ENCODE measurements at regions not wholly inside any gene's neighbourhood (a gene's known extent, or its start where the extent isn't known, plus 50 kb on each side); places are given as distances from the start of the nearest gene placed in this dataset.
"Not testable (repeated sequence)": the region's sequence is repeated elsewhere in the genome, so short reads cannot be mapped to it uniquely, and the experiment has no call there.

DNA sequence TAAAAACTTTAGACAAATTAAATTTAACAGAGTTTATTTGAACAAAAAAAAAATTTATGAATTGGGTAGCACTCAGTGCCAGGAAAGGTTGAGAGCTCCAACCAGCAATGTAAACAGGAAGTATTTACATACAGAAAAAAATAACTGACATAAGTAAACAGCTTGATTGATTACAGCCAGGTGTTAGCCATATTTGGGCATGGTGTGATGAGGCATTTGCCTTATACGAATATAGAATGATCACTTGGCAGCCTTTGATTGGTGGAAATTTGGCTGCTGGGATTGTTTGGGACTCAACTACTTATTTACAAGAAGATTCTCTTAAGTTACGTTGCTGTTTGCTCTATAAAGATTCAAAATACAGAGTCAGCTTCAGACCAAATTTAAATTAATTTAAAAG, 172.0 kb downstream of the ADAM29 start:
- ATAC-seq (replicated peaks): no peak

DNA sequence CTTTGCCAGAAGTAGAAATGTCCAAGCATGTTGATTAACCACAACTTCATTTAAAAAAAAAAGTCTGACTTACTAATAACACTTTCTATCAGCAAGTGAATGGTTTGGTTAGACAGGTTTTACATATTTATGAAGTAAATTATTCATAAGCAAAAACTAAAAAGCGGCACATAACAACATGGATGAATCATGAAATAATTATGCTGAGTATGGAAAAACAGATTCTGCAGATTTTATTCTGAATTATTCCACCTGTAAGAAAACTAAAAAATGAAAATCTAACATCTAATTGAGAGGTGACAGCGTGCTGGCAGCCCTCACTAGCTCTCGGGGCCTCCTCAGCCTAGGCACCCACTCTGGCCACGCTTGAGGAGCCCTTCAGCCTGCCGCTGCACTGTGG, 173.5 kb downstream of the ADAM29 start:
- H3K27me3 Mint-ChIP-seq: no peaks in the 10 kb centered on the region
- H3K4me3 Mint-ChIP-seq: no peak overlapping the region
- peaks cover 7% of the 10 kb centered on the region in 2 donors for H3K9me3 Mint-ChIP-seq
- no peak overlapping the region for H3K27ac Mint-ChIP-seq
- DNase-seq (no peak), ATAC-seq (replicated peaks) (no peak)
- no peaks in the 10 kb centered on the region for H3K4me1 Mint-ChIP-seq
- H3K36me3 Mint-ChIP-seq: no peaks in the 10 kb centered on the region

More for the DNA sequence above, 172.0 kb downstream of the ADAM29 start:
- H3K27ac Mint-ChIP-seq: no peak overlapping the region
- H3K27me3 Mint-ChIP-seq: no peaks in the 10 kb centered on the region
- no peaks in the 10 kb centered on the region for H3K36me3 Mint-ChIP-seq
- no peak for DNase-seq
- no peak overlapping the region for H3K4me3 Mint-ChIP-seq
- H3K4me1 Mint-ChIP-seq: no peaks in the 10 kb centered on the region
- peaks cover 5 to 9% of the 10 kb centered on the region in 2 donors for H3K9me3 Mint-ChIP-seq

DNA sequence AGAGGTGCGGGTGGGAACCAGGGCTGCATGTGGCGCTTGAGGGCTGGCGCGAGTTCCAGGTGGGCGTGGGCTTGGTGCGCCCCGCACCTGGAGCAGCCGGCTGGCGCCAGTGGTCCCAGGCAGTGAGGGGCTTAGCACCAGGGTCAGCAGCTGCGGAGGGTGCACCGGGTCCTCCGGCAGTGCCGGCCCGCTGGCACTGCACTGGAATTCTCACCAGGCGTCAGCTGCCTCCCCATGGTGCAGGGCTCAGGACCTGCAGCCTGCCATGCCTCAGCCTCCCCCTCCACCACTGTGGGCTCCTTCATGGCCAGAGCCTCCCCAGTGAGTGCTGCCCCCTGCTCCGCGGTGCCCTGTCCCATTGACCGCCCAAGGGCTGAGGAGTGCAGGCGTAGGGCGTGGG, 174.0 kb downstream of the ADAM29 start:
- H3K4me1 Mint-ChIP-seq: no peaks in the 10 kb centered on the region
- no peaks in the 10 kb centered on the region for H3K36me3 Mint-ChIP-seq
- no peak overlapping the region for H3K27ac Mint-ChIP-seq
- no peak overlapping the region for H3K4me3 Mint-ChIP-seq
- ATAC-seq (replicated peaks) (no peak), DNase-seq (no peak)
- peaks cover 5 to 7% of the 10 kb centered on the region in 2 donors for H3K9me3 Mint-ChIP-seq
- no peaks in the 10 kb centered on the region for H3K27me3 Mint-ChIP-seq

DNA sequence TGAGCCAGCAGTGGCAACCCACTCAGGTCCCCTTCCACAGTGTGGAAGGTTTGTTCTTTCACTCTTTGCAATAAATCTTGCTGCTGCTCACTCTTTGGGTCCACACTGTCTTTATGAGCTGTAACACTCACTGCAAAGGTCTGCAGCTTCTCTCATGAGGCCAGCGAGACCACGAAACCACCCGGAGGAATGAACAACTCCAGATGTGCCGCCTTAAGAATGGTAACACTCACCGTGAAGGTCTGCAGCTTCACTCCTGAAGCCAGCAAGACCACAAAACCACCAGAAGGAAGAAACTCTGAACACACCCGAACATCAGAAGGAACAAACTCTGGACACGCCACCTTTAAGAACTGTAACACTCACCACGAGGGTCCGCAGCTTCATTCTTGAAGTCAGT, 174.9 kb downstream of the ADAM29 start:
- H3K27me3 Mint-ChIP-seq; H3K36me3 Mint-ChIP-seq; ATAC-seq (replicated peaks); H3K27ac Mint-ChIP-seq; DNase-seq; H3K9me3 Mint-ChIP-seq; H3K4me1 Mint-ChIP-seq; H3K4me3 Mint-ChIP-seq: not testable (repeated sequence)

DNA sequence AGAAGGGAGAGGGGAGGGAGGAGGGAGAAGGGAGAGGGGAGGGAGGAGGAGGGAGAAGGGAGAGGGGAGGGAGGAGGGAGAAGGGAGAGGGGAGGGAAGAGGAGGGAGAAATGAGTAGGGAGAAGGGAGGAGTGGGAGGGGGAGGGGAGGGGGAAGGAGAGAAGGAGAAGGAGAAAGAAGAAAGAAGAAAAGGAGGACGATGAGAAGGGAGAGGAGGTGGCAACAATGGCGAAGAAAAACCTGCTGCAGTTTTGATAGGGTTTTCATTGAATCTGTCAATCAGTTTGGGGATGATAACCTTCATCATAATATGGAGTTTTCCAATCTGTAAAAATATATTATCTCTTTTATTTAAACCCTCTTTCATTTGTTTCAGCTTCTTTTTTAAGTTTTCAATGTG, 185.2 kb downstream of the ADAM29 start:
- no peak overlapping the region for H3K27ac Mint-ChIP-seq
- H3K4me1 Mint-ChIP-seq: no peaks in the 10 kb centered on the region
- ATAC-seq (replicated peaks) (no peak), DNase-seq (no peak)
- no peaks in the 10 kb centered on the region for H3K27me3 Mint-ChIP-seq
- H3K4me3 Mint-ChIP-seq: no peak overlapping the region
- peaks cover 3 to 4% of the 10 kb centered on the region in 2 donors for H3K9me3 Mint-ChIP-seq
- H3K36me3 Mint-ChIP-seq: no peaks in the 10 kb centered on the region

DNA sequence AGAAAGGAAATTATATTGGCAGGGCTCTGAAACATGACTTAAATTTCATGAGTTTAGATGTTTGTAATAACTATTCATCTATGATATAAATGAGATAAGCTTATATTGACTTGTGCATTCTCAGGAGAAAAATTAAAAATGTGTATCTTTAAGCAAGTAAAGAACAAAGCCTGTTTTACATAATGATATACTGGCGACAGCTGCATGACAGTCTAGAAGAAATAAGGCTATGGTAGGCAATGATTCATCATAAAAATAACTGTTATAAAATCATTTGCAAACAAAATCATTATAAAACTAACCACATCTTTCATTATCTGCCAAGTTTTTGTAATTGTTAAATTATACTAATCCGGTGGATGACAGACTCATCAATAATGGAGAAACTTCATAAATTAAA, 188.1 kb downstream of the ADAM29 start:
- Mint-ChIP-seq H3K36me3 (no peaks in the 10 kb centered on the region), H3K27me3 (no peaks in the 10 kb centered on the region), H3K4me1 (no peaks in the 10 kb centered on the region), H3K9me3 (peaks cover 14 to 19% of the 10 kb centered on the region in 2 donors), H3K27ac (no peak overlapping the region), H3K4me3 (no peak overlapping the region)
- DNase-seq (no peak), ATAC-seq (replicated peaks) (no peak)

DNA sequence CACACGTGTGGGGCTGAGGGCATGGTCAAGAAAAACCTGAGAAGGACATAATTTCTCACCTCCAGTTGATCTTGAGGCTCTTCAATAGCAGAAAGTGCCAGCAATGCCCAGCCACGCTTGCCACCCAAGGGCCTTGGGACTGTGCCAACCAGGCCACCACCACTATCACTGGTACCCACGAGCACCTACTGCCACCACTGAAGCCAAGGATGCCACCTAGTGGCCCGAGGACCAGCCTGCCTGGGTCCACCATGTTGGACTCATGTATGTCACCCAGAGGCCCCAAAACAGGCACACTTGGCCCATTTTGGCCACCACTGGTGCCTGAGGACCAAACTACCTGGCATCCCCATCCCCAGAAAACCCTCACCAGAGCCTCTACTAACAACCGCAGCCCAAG, 191.8 kb downstream of the ADAM29 start:
- no peak for DNase-seq
- Mint-ChIP-seq H3K4me3 (no peak overlapping the region), H3K27me3 (no peaks in the 10 kb centered on the region), H3K36me3 (no peaks in the 10 kb centered on the region), H3K9me3 (peaks cover 16 to 34% of the 10 kb centered on the region in 2 donors), H3K27ac (no peak overlapping the region), H3K4me1 (no peaks in the 10 kb centered on the region)
- no peak for ATAC-seq (replicated peaks)

DNA sequence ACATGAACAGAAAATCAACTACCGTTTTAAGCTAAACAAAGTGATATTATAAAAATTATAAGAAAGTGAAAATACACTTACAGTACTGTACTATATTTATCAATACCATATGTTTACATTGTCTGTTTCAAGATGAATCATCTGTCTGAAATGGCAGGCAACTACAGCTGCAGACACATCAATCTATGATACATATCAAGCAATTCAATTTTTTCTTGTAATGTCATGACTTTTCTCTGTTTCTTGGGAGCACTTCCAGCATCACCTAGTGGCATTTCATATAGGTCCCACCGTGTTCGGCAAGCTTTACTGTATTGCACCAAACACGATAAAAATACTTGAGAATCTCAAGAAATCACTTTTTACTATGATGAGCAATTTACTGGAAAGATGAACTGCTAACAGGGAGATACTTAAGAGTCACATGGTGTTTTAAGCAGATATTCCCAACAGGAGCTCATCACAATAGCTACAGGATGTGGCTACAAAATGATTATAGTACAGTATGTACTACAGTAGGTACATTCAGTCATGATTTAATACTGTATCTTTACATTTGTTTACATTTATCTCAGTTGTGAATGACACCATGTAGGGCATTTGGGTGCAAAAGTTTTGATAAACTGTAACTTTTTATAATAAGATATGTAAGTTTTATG, 207.4 kb downstream of the ADAM29 start:
- H3K4me1 Mint-ChIP-seq: no peaks in the 10 kb centered on the region
- H3K9me3 Mint-ChIP-seq: peaks cover 6 to 15% of the 10 kb centered on the region in 2 donors
- no peaks in the 10 kb centered on the region for H3K27me3 Mint-ChIP-seq
- DNase-seq: no peak
- H3K27ac Mint-ChIP-seq: no peak overlapping the region
- no peak for ATAC-seq (replicated peaks)
- H3K4me3 Mint-ChIP-seq: no peak overlapping the region
- no peaks in the 10 kb centered on the region for H3K36me3 Mint-ChIP-seq

DNA sequence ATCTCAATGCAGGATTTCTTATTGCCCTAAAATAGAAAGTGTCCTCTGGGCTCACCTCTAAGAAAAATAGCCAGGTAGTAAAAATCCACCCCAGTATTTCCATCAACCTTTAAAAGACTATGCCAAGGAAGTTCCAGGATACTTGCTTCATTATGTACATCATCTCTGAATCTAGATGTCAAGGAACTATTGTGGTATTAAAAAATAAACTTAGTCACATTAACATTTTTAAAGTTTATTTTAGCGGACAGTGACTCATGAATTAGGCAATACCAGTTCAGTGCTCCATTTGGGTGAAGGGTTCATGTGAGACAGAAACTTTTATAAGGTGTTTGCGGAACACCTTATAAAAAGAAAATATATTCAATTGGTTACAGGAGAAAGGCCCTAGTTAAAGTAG, 209.2 kb downstream of the ADAM29 start:
- no peaks in the 10 kb centered on the region for H3K4me1 Mint-ChIP-seq
- H3K27ac Mint-ChIP-seq: no peak overlapping the region
- H3K36me3 Mint-ChIP-seq: no peaks in the 10 kb centered on the region
- H3K9me3 Mint-ChIP-seq: peaks cover 1 to 4% of the 10 kb centered on the region in 2 donors
- no peak for DNase-seq
- H3K27me3 Mint-ChIP-seq: no peaks in the 10 kb centered on the region
- ATAC-seq (replicated peaks): no peak
- H3K4me3 Mint-ChIP-seq: no peak overlapping the region

DNA sequence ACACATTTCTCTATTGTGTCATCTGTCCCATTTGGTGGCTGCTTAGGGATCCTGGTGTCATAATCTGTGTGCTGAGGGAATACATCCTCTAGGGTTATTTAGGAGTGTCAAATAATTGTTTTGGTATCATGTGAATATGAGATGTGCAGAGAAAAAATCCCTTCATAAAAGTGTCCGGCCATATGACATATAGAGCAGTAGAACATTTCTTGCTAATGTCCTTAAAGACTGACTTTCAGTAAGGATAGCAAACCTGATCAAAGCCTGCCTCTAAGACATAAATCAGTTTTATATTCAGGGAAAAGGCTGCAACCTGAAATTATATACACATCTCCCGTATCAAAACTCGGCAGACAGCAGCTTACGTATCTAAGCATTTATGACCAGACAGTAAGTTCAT, 211.6 kb downstream of the ADAM29 start:
- H3K27ac Mint-ChIP-seq: no peak overlapping the region
- DNase-seq: no peak
- H3K27me3 Mint-ChIP-seq: no peaks in the 10 kb centered on the region
- H3K36me3 Mint-ChIP-seq: no peaks in the 10 kb centered on the region
- H3K9me3 Mint-ChIP-seq: no peaks in the 10 kb centered on the region
- ATAC-seq (replicated peaks): no peak
- H3K4me3 Mint-ChIP-seq: no peak overlapping the region
- no peaks in the 10 kb centered on the region for H3K4me1 Mint-ChIP-seq

DNA sequence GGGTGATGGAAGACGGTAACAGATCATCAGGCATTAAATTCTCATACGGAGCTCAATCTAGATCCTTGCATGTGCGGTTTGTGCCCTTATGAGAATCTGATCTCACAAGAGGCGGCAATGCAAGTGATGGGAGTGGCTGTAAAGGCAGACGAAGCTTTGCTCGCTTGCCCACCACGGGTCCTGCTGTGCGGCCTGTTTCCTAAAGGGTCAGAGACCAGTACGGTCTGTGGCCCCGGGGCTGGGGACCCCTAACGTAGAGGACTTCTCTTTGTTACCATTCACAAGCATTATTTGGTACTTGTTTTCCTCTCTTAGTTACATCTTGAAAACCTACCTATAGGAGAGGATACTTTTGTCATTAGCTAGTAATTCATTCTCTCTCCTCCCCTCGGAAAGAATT, 221.0 kb downstream of the ADAM29 start:
- no peak for DNase-seq
- Mint-ChIP-seq H3K9me3 (peaks cover 0 to 3% of the 10 kb centered on the region in 2 donors), H3K27me3 (no peaks in the 10 kb centered on the region), H3K4me1 (no peaks in the 10 kb centered on the region), H3K4me3 (no peak overlapping the region), H3K27ac (no peak overlapping the region), H3K36me3 (no peaks in the 10 kb centered on the region)
- no peak for ATAC-seq (replicated peaks)

DNA sequence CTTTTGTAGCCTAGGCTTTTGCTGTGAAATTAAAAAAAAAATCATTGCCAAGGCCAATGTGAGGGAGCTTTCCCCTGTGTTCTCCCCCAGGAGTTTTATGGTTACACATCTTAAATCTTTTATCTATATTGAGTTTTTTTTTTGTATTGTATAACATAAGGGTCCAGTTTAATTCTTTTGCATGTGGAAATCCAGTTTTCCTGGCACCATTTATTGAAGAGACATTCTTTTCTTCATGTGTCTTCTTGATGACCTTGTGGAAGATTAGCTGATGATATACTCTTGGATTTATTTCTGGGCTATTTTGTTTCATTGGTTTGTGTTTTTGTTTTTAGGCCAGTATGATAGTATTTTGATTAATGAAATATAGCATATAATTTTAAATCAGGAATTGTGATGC, 225.0 kb downstream of the ADAM29 start:
- ATAC-seq (replicated peaks) (no peak), DNase-seq (no peak)
- Mint-ChIP-seq H3K9me3 (peaks cover 3 to 5% of the 10 kb centered on the region in 2 donors), H3K27me3 (no peaks in the 10 kb centered on the region), H3K27ac (no peak overlapping the region), H3K4me3 (no peak overlapping the region), H3K36me3 (no peaks in the 10 kb centered on the region), H3K4me1 (no peaks in the 10 kb centered on the region)

DNA sequence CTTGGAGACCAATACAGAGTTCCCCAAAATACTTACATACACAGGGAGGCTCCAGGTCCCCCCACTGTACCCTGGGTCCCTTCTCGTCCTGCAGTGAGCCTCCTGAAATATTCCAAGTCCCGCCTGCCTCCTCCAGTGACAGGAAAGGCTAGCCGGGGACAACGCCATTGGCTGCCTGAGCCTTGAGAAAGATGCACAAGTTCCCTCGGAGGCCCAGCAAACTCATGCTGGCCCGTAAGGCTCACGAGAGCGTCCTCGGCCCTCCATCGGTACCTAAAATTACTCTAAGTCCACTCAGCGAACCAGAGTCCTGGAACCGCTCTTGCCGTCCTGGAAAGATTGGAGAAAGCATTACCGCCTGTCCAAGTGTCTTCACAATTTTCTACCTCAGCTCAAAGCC, 228.6 kb downstream of the ADAM29 start:
- no peak for ATAC-seq (replicated peaks)
- Mint-ChIP-seq H3K27ac (no peak overlapping the region), H3K36me3 (no peaks in the 10 kb centered on the region), H3K4me1 (no peaks in the 10 kb centered on the region), H3K27me3 (no peaks in the 10 kb centered on the region), H3K4me3 (no peak overlapping the region), H3K9me3 (peaks cover 0 to 10% of the 10 kb centered on the region in 2 donors)
- no peak for DNase-seq

DNA sequence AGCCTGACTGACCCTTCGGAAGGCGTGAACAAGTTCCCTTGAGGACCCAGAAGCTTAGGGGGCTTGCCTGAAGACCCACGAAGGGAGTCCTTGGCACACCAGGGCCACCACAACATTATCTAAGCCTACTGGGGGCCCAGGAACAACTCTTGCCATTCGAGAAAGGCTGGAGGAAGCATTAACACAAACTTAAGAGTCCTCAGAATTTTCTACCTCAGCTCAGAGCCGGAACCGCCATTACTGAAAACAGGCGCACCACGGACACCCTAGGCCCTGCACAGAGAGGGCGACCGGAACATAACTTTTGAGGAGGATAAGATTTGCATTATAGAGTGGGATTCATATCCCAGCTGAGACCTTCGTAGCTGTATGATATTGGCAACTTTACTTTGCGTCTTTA, 229.1 kb downstream of the ADAM29 start:
- H3K9me3 Mint-ChIP-seq: peaks cover 0 to 10% of the 10 kb centered on the region in 2 donors
- H3K27me3 Mint-ChIP-seq: no peaks in the 10 kb centered on the region
- no peaks in the 10 kb centered on the region for H3K4me1 Mint-ChIP-seq
- DNase-seq (no peak), ATAC-seq (replicated peaks) (no peak)
- H3K36me3 Mint-ChIP-seq: no peaks in the 10 kb centered on the region
- no peak overlapping the region for H3K27ac Mint-ChIP-seq
- no peak overlapping the region for H3K4me3 Mint-ChIP-seq

DNA sequence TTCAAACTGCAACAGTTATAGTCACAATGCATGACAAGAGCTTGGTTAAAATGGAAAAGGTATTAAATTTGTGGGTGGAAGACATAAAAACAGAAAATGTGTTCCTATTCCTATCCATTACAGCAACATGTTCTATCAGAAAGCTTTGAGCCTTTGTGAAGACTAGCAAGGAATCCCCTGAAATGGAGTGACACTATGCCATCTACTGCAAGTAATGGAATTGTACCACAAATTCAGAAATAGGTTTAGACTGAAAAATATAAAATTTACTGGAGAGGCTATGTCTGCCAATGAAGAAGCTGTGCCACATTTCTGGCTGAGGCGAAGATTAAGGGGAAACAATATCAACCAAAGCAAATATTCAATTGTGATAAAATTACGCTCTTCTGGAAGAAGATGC, 247.9 kb downstream of the ADAM29 start:
- H3K36me3 Mint-ChIP-seq: no peaks in the 10 kb centered on the region
- no peak overlapping the region for H3K27ac Mint-ChIP-seq
- no peaks in the 10 kb centered on the region for H3K4me1 Mint-ChIP-seq
- H3K9me3 Mint-ChIP-seq: peaks cover 0 to 6% of the 10 kb centered on the region in 2 donors
- no peak overlapping the region for H3K4me3 Mint-ChIP-seq
- ATAC-seq (replicated peaks) (no peak), DNase-seq (no peak)
- no peaks in the 10 kb centered on the region for H3K27me3 Mint-ChIP-seq

DNA sequence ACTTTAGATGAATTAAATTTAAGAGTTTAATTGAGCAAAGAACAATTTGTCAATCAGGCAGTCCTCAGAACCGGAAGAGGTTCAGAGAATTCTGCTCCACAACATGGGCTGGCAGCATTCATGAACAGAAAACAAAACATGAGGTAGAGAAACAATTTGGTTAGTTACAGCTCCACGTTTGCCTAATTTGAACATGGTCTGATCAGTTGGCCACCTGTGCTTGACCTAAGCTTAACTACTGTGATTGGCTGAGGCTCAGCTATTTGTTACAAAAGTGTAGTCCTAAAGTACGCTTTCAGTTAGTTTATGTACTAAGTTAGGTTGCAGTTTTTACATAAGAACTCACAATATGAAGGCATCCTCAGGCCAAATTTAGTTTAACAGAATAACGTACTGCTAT, 258.6 kb downstream of the ADAM29 start:
- no peaks in the 10 kb centered on the region for H3K27me3 Mint-ChIP-seq
- no peak for ATAC-seq (replicated peaks)
- H3K9me3 Mint-ChIP-seq: peaks cover 0 to 3% of the 10 kb centered on the region in 2 donors
- H3K4me3 Mint-ChIP-seq: no peak overlapping the region
- no peaks in the 10 kb centered on the region for H3K4me1 Mint-ChIP-seq
- H3K27ac Mint-ChIP-seq: no peak overlapping the region
- DNase-seq: no peak
- no peaks in the 10 kb centered on the region for H3K36me3 Mint-ChIP-seq

Measured in stimulated activated naive B cell treated with anti-CD40 and anti-IgM and Interleukin-4, amounts not matched to agents 10 μg/mL and 1 μg/mL and 100 μg/mL, for 72 hours (primary cell).